ENCODE measurements at regions not wholly inside any gene's neighbourhood (a gene's known extent, or its start where the extent isn't known, plus 50 kb on each side); places are given as distances from the start of the nearest gene placed in this dataset.

GRCh38 chr21:24989516-24989915 lies 617.8 kb downstream of the MRPL39 start:
- DNase-seq = no peak

- no peak for DNase-seq
These were observed 618.3 kb downstream of the MRPL39 start for GRCh38 chr21:24988941-24989340.

GRCh38 chr21:24976238-24976637 lies 631.0 kb downstream of the MRPL39 start:
- DNase-seq = no peak

GRCh38 chr21:24969068-24969467 lies 638.2 kb downstream of the MRPL39 start:
- DNase-seq = no peak

GRCh38 chr21:24955275-24955961 lies 651.9 kb downstream of the MRPL39 start:
- no peak for DNase-seq

- no peak for DNase-seq
These were observed 659.1 kb downstream of the MRPL39 start for GRCh38 chr21:24948186-24948585.

GRCh38 chr21:24945910-24946309 lies 661.4 kb downstream of the MRPL39 start:
- no peak for DNase-seq

GRCh38 chr21:24941316-24942185 lies 665.7 kb downstream of the MRPL39 start:
- no peak for DNase-seq

GRCh38 chr21:24939291-24939690 lies 668.0 kb downstream of the MRPL39 start:
- DNase-seq = no peak

GRCh38 chr21:24938573-24938972 lies 668.7 kb downstream of the MRPL39 start:
- DNase-seq = no peak

- no peak for DNase-seq
These were observed 671.3 kb downstream of the MRPL39 start for GRCh38 chr21:24935991-24936390.

- DNase-seq = no peak
These were observed 696.7 kb downstream of the MRPL39 start for GRCh38 chr21:24910591-24910990.

GRCh38 chr21:24903994-24904635 lies 703.2 kb downstream of the MRPL39 start:
- DNase-seq = no peak

- DNase-seq = no peak
These were observed 708.1 kb downstream of the MRPL39 start for GRCh38 chr21:24899138-24899537.

GRCh38 chr21:24897883-24898282 lies 709.4 kb downstream of the MRPL39 start:
- DNase-seq = no peak

GRCh38 chr21:24896735-24897124 lies 710.6 kb downstream of the MRPL39 start:
- no peak for DNase-seq

- no peak for DNase-seq
These were observed 711.2 kb downstream of the MRPL39 start for GRCh38 chr21:24895885-24896734.

GRCh38 chr21:24894324-24894723 lies 713.0 kb downstream of the MRPL39 start:
- DNase-seq = no peak

GRCh38 chr21:24890021-24890420 lies 717.3 kb downstream of the MRPL39 start:
- no peak for DNase-seq

GRCh38 chr21:24881506-24881905 lies 725.8 kb downstream of the MRPL39 start:
- no peak for DNase-seq

GRCh38 chr21:24870633-24871032 lies 736.6 kb downstream of the MRPL39 start:
- DNase-seq = no peak

- no peak for DNase-seq
These were observed 737.4 kb downstream of the MRPL39 start for GRCh38 chr21:24869862-24870261.

- DNase-seq = no peak
These were observed 739.2 kb downstream of the MRPL39 start for GRCh38 chr21:24868117-24868516.
